Neural crest cell (in vitro differentiated cells): ENCODE measurements at regions not wholly inside any gene's neighbourhood (a gene's known extent, or its start where the extent isn't known, plus 50 kb on each side); places are given as distances from the start of the nearest gene placed in this dataset.
"Not testable (repeated sequence)": the region's sequence is repeated elsewhere in the genome, so short reads cannot be mapped to it uniquely, and the experiment has no call there.

Experiments used
- DNase-seq: peaks from one replicate; pipeline ENCODE4 v3.0.0; 2021; ENCODE audit warnings: low read depth, mixed read lengths, low spot score
- H3K27ac Mint-ChIP-seq: one replicate; pipeline ENCODE4 v1.8.0; 2021; ENCODE audit warnings: mild to moderate bottlenecking, mixed read lengths; ENCODE audit not compliant: unreplicated experiment
- H3K27me3 Mint-ChIP-seq: 2 replicates; pipeline ENCODE4 v1.8.0; 2021; ENCODE audit warnings: low read depth, mild to moderate bottlenecking, mixed read lengths
- H3K36me3 Mint-ChIP-seq: 2 replicates; pipeline ENCODE4 v1.8.0; 2021; ENCODE audit warnings: low read depth, mild to moderate bottlenecking, mixed read lengths
- H3K4me1 Mint-ChIP-seq: 2 replicates; pipeline ENCODE4 v1.8.0; 2021; ENCODE audit warnings: mixed read lengths
- H3K4me3 Mint-ChIP-seq: one replicate; pipeline ENCODE4 v1.8.0; 2021; ENCODE audit warnings: mild to moderate bottlenecking, mixed read lengths
- H3K9me3 Mint-ChIP-seq: 2 replicates; pipeline ENCODE4 v1.8.0; 2021; ENCODE audit warnings: mixed read lengths
- TF ChIP-seq, protein P1 (sequence below): fragments of 200-600 bp; sonication (generic); conservative IDR thresholded peaks from 2 replicates; pipeline ENCODE4 v1.5.0; 2021; ENCODE audit warnings: antibody characterized with exemption, mild to moderate bottlenecking

DNA sequence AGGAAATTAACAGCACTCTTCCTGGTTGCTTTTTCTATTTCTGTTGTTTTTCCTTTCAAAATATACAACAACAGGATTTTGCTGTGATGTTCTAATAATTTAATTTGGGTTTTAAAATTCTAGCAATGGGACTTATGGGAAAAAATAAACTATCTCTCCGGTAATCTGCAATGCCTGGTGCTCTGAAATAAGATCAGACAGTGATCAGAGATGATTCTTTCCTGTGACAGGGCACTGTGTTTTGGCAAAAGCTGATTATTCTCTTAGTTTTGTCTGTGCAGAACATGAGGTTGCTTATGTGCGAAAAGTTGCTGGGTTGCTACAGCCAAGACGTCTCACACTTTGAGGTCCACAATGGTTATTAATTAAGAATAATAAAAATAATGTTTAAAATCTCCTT lies 291.7 kb downstream of the FBXO8 start:
- H3K4me3 Mint-ChIP-seq: no peak overlapping the region
- H3K27ac Mint-ChIP-seq: no peak overlapping the region
- no peaks in the 10 kb centered on the region for H3K4me1 Mint-ChIP-seq
- no peaks in the 10 kb centered on the region for H3K36me3 Mint-ChIP-seq
- TF ChIP-seq, protein P1, sequence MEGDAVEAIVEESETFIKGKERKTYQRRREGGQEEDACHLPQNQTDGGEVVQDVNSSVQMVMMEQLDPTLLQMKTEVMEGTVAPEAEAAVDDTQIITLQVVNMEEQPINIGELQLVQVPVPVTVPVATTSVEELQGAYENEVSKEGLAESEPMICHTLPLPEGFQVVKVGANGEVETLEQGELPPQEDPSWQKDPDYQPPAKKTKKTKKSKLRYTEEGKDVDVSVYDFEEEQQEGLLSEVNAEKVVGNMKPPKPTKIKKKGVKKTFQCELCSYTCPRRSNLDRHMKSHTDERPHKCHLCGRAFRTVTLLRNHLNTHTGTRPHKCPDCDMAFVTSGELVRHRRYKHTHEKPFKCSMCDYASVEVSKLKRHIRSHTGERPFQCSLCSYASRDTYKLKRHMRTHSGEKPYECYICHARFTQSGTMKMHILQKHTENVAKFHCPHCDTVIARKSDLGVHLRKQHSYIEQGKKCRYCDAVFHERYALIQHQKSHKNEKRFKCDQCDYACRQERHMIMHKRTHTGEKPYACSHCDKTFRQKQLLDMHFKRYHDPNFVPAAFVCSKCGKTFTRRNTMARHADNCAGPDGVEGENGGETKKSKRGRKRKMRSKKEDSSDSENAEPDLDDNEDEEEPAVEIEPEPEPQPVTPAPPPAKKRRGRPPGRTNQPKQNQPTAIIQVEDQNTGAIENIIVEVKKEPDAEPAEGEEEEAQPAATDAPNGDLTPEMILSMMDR: no peak
- H3K9me3 Mint-ChIP-seq: no peaks in the 10 kb centered on the region
- no peak for DNase-seq
- peaks cover 28% of the 10 kb centered on the region for H3K27me3 Mint-ChIP-seq

- H3K9me3 Mint-ChIP-seq: no peaks in the 10 kb centered on the region
- no peak for DNase-seq
- TF ChIP-seq, protein P1: no peak
- no peaks in the 10 kb centered on the region for H3K36me3 Mint-ChIP-seq
- peaks cover 32% of the 10 kb centered on the region for H3K27me3 Mint-ChIP-seq
- H3K4me1 Mint-ChIP-seq: no peaks in the 10 kb centered on the region
- no peak overlapping the region for H3K4me3 Mint-ChIP-seq
- no peak overlapping the region for H3K27ac Mint-ChIP-seq
Measured at GRCh38 chr4:173991316-173991715, 292.2 kb downstream of the FBXO8 start.

DNA sequence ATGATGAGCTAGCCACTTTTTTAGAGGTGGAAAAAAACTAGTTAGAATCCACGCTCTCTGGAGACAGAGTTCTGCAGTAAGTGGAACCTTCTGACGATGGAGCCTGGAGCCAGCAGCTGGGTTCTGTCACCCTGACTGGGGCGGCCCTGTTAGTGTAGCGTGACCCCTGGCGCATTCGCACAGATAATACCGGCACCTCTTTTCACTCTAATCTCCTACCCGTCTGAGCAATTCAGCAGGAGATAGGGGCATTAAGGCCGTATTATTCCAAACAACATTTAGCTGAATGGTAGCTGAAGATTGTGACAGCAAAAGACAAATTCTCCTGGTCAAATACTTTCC lies 292.6 kb downstream of the FBXO8 start:
- TF ChIP-seq, protein P1: no peak
- DNase-seq: no peak
- Mint-ChIP-seq H3K9me3 (no peaks in the 10 kb centered on the region), H3K27ac (no peak overlapping the region), H3K27me3 (peaks cover 33% of the 10 kb centered on the region), H3K4me3 (no peak overlapping the region), H3K36me3 (no peaks in the 10 kb centered on the region), H3K4me1 (no peaks in the 10 kb centered on the region)

DNA sequence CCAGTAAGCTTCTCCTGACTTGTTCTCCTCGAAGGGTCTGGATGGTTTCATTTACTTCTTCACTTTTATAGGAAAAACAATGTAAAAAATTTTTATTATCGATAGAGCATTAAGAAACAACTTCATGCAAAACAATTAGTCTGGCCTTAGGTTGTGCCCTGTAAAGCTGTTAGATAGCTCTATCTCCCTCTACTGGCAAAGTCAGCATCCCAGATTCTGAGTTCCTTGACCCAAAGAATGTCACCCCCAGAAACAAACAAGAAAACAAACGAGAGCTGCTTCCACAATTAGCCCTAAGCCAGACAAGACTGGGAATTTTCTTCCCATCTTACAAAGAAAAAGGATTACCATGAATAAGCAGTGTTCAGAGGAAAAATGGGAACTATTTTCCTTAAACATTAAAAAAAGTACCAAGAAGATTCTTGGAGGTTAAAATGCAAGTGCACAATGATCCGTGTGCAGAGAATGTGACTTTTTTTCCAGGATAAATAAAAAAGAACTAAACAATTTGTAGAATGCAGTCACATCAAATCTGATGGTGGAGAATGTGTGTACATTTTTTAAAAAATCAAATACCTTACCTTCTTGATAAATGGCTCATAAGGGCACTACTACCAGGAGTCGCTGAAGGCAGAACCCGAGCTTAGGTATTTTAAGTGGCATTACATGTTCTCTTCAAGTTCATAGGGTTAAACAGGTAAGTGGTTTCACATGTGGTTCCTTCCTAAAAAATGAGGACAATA lies 293.2 kb downstream of the FBXO8 start:
- H3K4me1 Mint-ChIP-seq: no peaks in the 10 kb centered on the region
- no peaks in the 10 kb centered on the region for H3K36me3 Mint-ChIP-seq
- H3K9me3 Mint-ChIP-seq: no peaks in the 10 kb centered on the region
- H3K27ac Mint-ChIP-seq: no peak overlapping the region
- TF ChIP-seq, protein P1: peak; percentile 69
- H3K4me3 Mint-ChIP-seq: no peak overlapping the region
- DNase-seq: no peak
- peaks cover 33% of the 10 kb centered on the region for H3K27me3 Mint-ChIP-seq

GRCh38 chr4:173963523-173963922 lies 319.9 kb downstream of the FBXO8 start:
- not testable (repeated sequence) for DNase-seq, H3K36me3 Mint-ChIP-seq, H3K27ac Mint-ChIP-seq, H3K4me3 Mint-ChIP-seq, H3K4me1 Mint-ChIP-seq, H3K9me3 Mint-ChIP-seq
- H3K27me3 Mint-ChIP-seq: peaks cover 11% of the 10 kb centered on the region

GRCh38 chr4:173960398-173960797 lies 323.1 kb downstream of the FBXO8 start:
- Mint-ChIP-seq H3K27ac (no peak overlapping the region), H3K4me1 (no peaks in the 10 kb centered on the region), H3K36me3 (no peaks in the 10 kb centered on the region), H3K27me3 (peaks cover 8% of the 10 kb centered on the region), H3K9me3 (peaks cover 3% of the 10 kb centered on the region), H3K4me3 (no peak overlapping the region)
- no peak for DNase-seq
- TF ChIP-seq, protein P1: no peak
